ENCODE measurements at regions not wholly inside any gene's neighbourhood (a gene's known extent, or its start where the extent isn't known, plus 50 kb on each side); places are given as distances from the start of the nearest gene placed in this dataset.

- no peak for TF ChIP-seq CTCF (IDR thresholded peaks at IDR 0.05; ENCODE audit: control insufficient read depth, insufficient read depth, low read depth, low read length, missing control alignments)
Observed at GRCh38 chr14:41303506-41303905, 303.2 kb upstream of the LRFN5 start.

GRCh38 chr14:41302776-41303175, 303.9 kb upstream of the LRFN5 start:
- TF ChIP-seq CTCF (IDR thresholded peaks at IDR 0.05; ENCODE audit: control insufficient read depth, insufficient read depth, low read depth, low read length, missing control alignments), result no peak
- no peak for DNase-seq (ENCODE audit: low read depth)
- H3K4me3 ChIP-seq (ENCODE audit: control insufficient read depth, low read depth, low read length), result no peak overlapping the region

More at GRCh38 chr14:41303506-41303905, 303.2 kb upstream of the LRFN5 start:
- no peak for DNase-seq (ENCODE audit: low read depth)
- H3K4me3 ChIP-seq (ENCODE audit: control insufficient read depth, low read depth, low read length), result no peak overlapping the region

- no peak for TF ChIP-seq CTCF (IDR thresholded peaks at IDR 0.05; ENCODE audit: control insufficient read depth, insufficient read depth, low read depth, low read length, missing control alignments)
Observed at GRCh38 chr14:41299924-41300323, 306.8 kb upstream of the LRFN5 start.

GRCh38 chr14:41298328-41298690, 308.4 kb upstream of the LRFN5 start:
- H3K4me3 ChIP-seq (ENCODE audit: control insufficient read depth, low read depth, low read length), result no peak overlapping the region
- no peak for DNase-seq (ENCODE audit: low read depth)
- TF ChIP-seq CTCF (IDR thresholded peaks at IDR 0.05; ENCODE audit: control insufficient read depth, insufficient read depth, low read depth, low read length, missing control alignments), result no peak

More at GRCh38 chr14:41299924-41300323, 306.8 kb upstream of the LRFN5 start:
- H3K4me3 ChIP-seq (ENCODE audit: control insufficient read depth, low read depth, low read length), result no peak overlapping the region
- no peak for DNase-seq (ENCODE audit: low read depth)

GRCh38 chr14:41297576-41298327, 308.9 kb upstream of the LRFN5 start:
- TF ChIP-seq CTCF (IDR thresholded peaks at IDR 0.05; ENCODE audit: control insufficient read depth, insufficient read depth, low read depth, low read length, missing control alignments), result no peak
- no peak for DNase-seq (ENCODE audit: low read depth)
- H3K4me3 ChIP-seq (ENCODE audit: control insufficient read depth, low read depth, low read length), result no peak overlapping the region

GRCh38 chr14:41295734-41296133, 310.9 kb upstream of the LRFN5 start:
- no peak for TF ChIP-seq CTCF (IDR thresholded peaks at IDR 0.05; ENCODE audit: control insufficient read depth, insufficient read depth, low read depth, low read length, missing control alignments)
- no peak for DNase-seq (ENCODE audit: low read depth)
- H3K4me3 ChIP-seq (ENCODE audit: control insufficient read depth, low read depth, low read length), result no peak overlapping the region

Data from AG09309 (cell line).